ENCODE measurements at regions not wholly inside any gene's neighbourhood (a gene's known extent, or its start where the extent isn't known, plus 50 kb on each side); places are given as distances from the start of the nearest gene placed in this dataset.

GRCh38 chr1:17488995-17489767, 49.7 kb upstream of the RCC2 start:
- DNase-seq (ENCODE audit: low read depth, low spot score), result peak; percentile 27

Measured in brain pericyte (primary cell).